ELR (cell line): ENCODE measurements at regions not wholly inside any gene's neighbourhood (a gene's known extent, or its start where the extent isn't known, plus 50 kb on each side); places are given as distances from the start of the nearest gene placed in this dataset.

Experiments used
- DNase-seq: peaks from one replicate; pipeline ENCODE4 v3.0.0-alpha.2; 2015; ENCODE audit warnings: low read depth

- no peak for DNase-seq
These were observed 453.6 kb downstream of the MN1 start for GRCh38 chr22:27347951-27348350.

- DNase-seq = no peak
These were observed 452.9 kb downstream of the MN1 start for GRCh38 chr22:27348634-27349033.

- no peak for DNase-seq
These were observed 452.1 kb downstream of the MN1 start for GRCh38 chr22:27349456-27349855.

- no peak for DNase-seq
These were observed 451.2 kb downstream of the MN1 start for GRCh38 chr22:27350306-27350705.

- DNase-seq = no peak
These were observed 449.1 kb downstream of the MN1 start for GRCh38 chr22:27352426-27352825.

GRCh38 chr22:27358096-27358870, 443.3 kb downstream of the MN1 start:
- no peak for DNase-seq

GRCh38 chr22:27370269-27370668, 431.3 kb downstream of the MN1 start:
- DNase-seq = no peak

GRCh38 chr22:27370987-27371386, 430.6 kb downstream of the MN1 start:
- DNase-seq = no peak

- DNase-seq = no peak
These were observed 429.2 kb downstream of the MN1 start for GRCh38 chr22:27372364-27372763.

GRCh38 chr22:27372969-27373670, 428.4 kb downstream of the MN1 start:
- DNase-seq = no peak

GRCh38 chr22:27377501-27378295, 423.9 kb downstream of the MN1 start:
- no peak for DNase-seq

GRCh38 chr22:27378311-27378800, 423.2 kb downstream of the MN1 start:
- no peak for DNase-seq

- no peak for DNase-seq
These were observed 422.6 kb downstream of the MN1 start for GRCh38 chr22:27378995-27379394.

GRCh38 chr22:27380855-27381254, 420.7 kb downstream of the MN1 start:
- DNase-seq = no peak

GRCh38 chr22:27381552-27381951, 420.0 kb downstream of the MN1 start:
- no peak for DNase-seq

- no peak for DNase-seq
These were observed 419.4 kb downstream of the MN1 start for GRCh38 chr22:27381960-27382742.

- no peak for DNase-seq
These were observed 418.6 kb downstream of the MN1 start for GRCh38 chr22:27382947-27383346.

- no peak for DNase-seq
These were observed 417.7 kb downstream of the MN1 start for GRCh38 chr22:27383896-27384295.

- no peak for DNase-seq
These were observed 416.1 kb downstream of the MN1 start for GRCh38 chr22:27385261-27385998.

GRCh38 chr22:27386186-27386585, 415.4 kb downstream of the MN1 start:
- no peak for DNase-seq

GRCh38 chr22:27387561-27387960, 414.0 kb downstream of the MN1 start:
- DNase-seq = no peak
